Breast epithelium (tissue), 3 donors: ENCODE measurements at regions not wholly inside any gene's neighbourhood (a gene's known extent, or its start where the extent isn't known, plus 50 kb on each side); places are given as distances from the start of the nearest gene placed in this dataset.

ENCODE experiments used
- CTCF ChIP-seq, 3 donors: fragments of 450-650 bp; IDR thresholded peaks; one replicate each; pipeline ENCODE4 v1.5.1; 2016 to 2017; ENCODE audit warnings: antibody characterized with exemption in 3 of 3, mild to moderate bottlenecking in 3 of 3, moderate library complexity in 3 of 3
- POLR2A ChIP-seq: fragments of 450-650 bp; IDR thresholded peaks from one replicate; pipeline ENCODE4 v1.6.1; 2016; ENCODE audit warnings: antibody characterized with exemption, mild to moderate bottlenecking, moderate library complexity
- POLR2AphosphoS5 ChIP-seq, 3 donors: sonication (generic); formaldehyde crosslinking; IDR thresholded peaks; one replicate each; pipeline ENCODE4 v1.6.1; 2017; ENCODE audit warnings: antibody characterized with exemption in 3 of 3

- TF ChIP-seq CTCF (IDR thresholded peaks at IDR 0.05): no peak
- no peak for TF ChIP-seq POLR2AphosphoS5 (IDR thresholded peaks at IDR 0.05)
- TF ChIP-seq POLR2A: no peak
These were observed 388.9 kb upstream of the CNTNAP5 start for GRCh38 chr2:123636232-123636631.
